ENCODE measurements at regions not wholly inside any gene's neighbourhood (a gene's known extent, or its start where the extent isn't known, plus 50 kb on each side); places are given as distances from the start of the nearest gene placed in this dataset.
"Not testable (repeated sequence)": the region's sequence is repeated elsewhere in the genome, so short reads cannot be mapped to it uniquely, and the experiment has no call there.

GRCh38 chr2:91517846-91518245, 2826.4 kb downstream of the RPIA start:
- DNase-seq; intact Hi-C loops (cut with DNase I, micrococcal nuclease); ATAC-seq: not testable (repeated sequence)

GRCh38 chr2:91518361-91518981, 2827.0 kb downstream of the RPIA start:
- intact Hi-C loops (cut with DNase I, micrococcal nuclease); DNase-seq; ATAC-seq: not testable (repeated sequence)

- intact Hi-C loops (cut with DNase I, micrococcal nuclease); ATAC-seq; DNase-seq: not testable (repeated sequence)
These were observed 2827.9 kb downstream of the RPIA start for GRCh38 chr2:91519359-91519758.

GRCh38 chr2:91519914-91520313, 2828.4 kb downstream of the RPIA start:
- DNase-seq; intact Hi-C loops (cut with DNase I, micrococcal nuclease); ATAC-seq: not testable (repeated sequence)

- DNase-seq; ATAC-seq; intact Hi-C loops (cut with DNase I, micrococcal nuclease): not testable (repeated sequence)
These were observed 2829.1 kb downstream of the RPIA start for GRCh38 chr2:91520523-91520922.

- DNase-seq; ATAC-seq; intact Hi-C loops (cut with DNase I, micrococcal nuclease): not testable (repeated sequence)
These were observed 2829.6 kb downstream of the RPIA start for GRCh38 chr2:91520972-91521535.

GRCh38 chr2:91521944-91522343, 2830.5 kb downstream of the RPIA start:
- intact Hi-C loops (cut with DNase I, micrococcal nuclease); ATAC-seq; DNase-seq: not testable (repeated sequence)

GRCh38 chr2:91522877-91523276, 2831.4 kb downstream of the RPIA start:
- intact Hi-C loops (cut with DNase I, micrococcal nuclease); ATAC-seq; DNase-seq: not testable (repeated sequence)

- ATAC-seq; DNase-seq; intact Hi-C loops (cut with DNase I, micrococcal nuclease): not testable (repeated sequence)
These were observed 2832.3 kb downstream of the RPIA start for GRCh38 chr2:91523751-91524150.

GRCh38 chr2:91525587-91525986, 2834.1 kb downstream of the RPIA start:
- intact Hi-C loops (cut with DNase I, micrococcal nuclease); ATAC-seq; DNase-seq: not testable (repeated sequence)

GRCh38 chr2:91526083-91526482, 2834.6 kb downstream of the RPIA start:
- intact Hi-C loops (cut with DNase I, micrococcal nuclease); ATAC-seq; DNase-seq: not testable (repeated sequence)

- intact Hi-C loops (cut with DNase I, micrococcal nuclease); ATAC-seq; DNase-seq: not testable (repeated sequence)
These were observed 2835.6 kb downstream of the RPIA start for GRCh38 chr2:91527056-91527455.

GRCh38 chr2:91527491-91528031, 2836.1 kb downstream of the RPIA start:
- DNase-seq; intact Hi-C loops (cut with DNase I, micrococcal nuclease); ATAC-seq: not testable (repeated sequence)

GRCh38 chr2:91528361-91528760, 2836.9 kb downstream of the RPIA start:
- intact Hi-C loops (cut with DNase I, micrococcal nuclease); ATAC-seq; DNase-seq: not testable (repeated sequence)

GRCh38 chr2:91536109-91536508, 2844.6 kb downstream of the RPIA start:
- ATAC-seq; DNase-seq; intact Hi-C loops (cut with DNase I, micrococcal nuclease): not testable (repeated sequence)

GRCh38 chr2:91536549-91537263, 2845.2 kb downstream of the RPIA start:
- intact Hi-C loops (cut with DNase I, micrococcal nuclease); ATAC-seq; DNase-seq: not testable (repeated sequence)

- ATAC-seq; DNase-seq; intact Hi-C loops (cut with DNase I, micrococcal nuclease): not testable (repeated sequence)
These were observed 2857.8 kb downstream of the RPIA start for GRCh38 chr2:91549316-91549715.

GRCh38 chr2:91558234-91558633, 2866.8 kb downstream of the RPIA start:
- intact Hi-C loops (cut with DNase I, micrococcal nuclease); ATAC-seq; DNase-seq: not testable (repeated sequence)

- ATAC-seq; intact Hi-C loops (cut with DNase I, micrococcal nuclease); DNase-seq: not testable (repeated sequence)
These were observed 2867.8 kb downstream of the RPIA start for GRCh38 chr2:91559269-91559668.
